Caki2 (cell line): ENCODE measurements at regions not wholly inside any gene's neighbourhood (a gene's known extent, or its start where the extent isn't known, plus 50 kb on each side); places are given as distances from the start of the nearest gene placed in this dataset.
"Not testable (repeated sequence)": the region's sequence is repeated elsewhere in the genome, so short reads cannot be mapped to it uniquely, and the experiment has no call there.

ENCODE experiments used
- DNase-seq: peaks from one replicate; pipeline ENCODE4 v3.0.0-alpha.2; 2015; ENCODE audit warnings: low read depth
- in situ Hi-C: cut with HindIII; loops from 2 replicates; pipeline ENCODE4 v1.10.0; 2016; ENCODE audit warnings: low sequenced_read_pairs, low pct_unique_long_range_greater_than_20kb, mixed read lengths

GRCh38 chr5:127206320-127207113 is 84.1 kb upstream of the MEGF10 start:
- DNase-seq = peak; percentile 84
- in situ Hi-C loops = no loop called here

GRCh38 chr5:127210042-127210441 is 80.6 kb upstream of the MEGF10 start:
- no peak for DNase-seq
- in situ Hi-C loops = no loop called here

- in situ Hi-C loops = no loop called here
- no peak for DNase-seq
Observed at GRCh38 chr5:127213231-127213630, 77.4 kb upstream of the MEGF10 start.

- in situ Hi-C loops = no loop called here
- no peak for DNase-seq
Observed at GRCh38 chr5:127216143-127216542, 74.5 kb upstream of the MEGF10 start.

GRCh38 chr5:127216898-127217675 is 73.5 kb upstream of the MEGF10 start:
- in situ Hi-C loops = no loop called here
- DNase-seq = peak; percentile 14

GRCh38 chr5:127221936-127222335 is 68.7 kb upstream of the MEGF10 start:
- in situ Hi-C loops, DNase-seq: not testable (repeated sequence)

- in situ Hi-C loops, DNase-seq: not testable (repeated sequence)
Observed at GRCh38 chr5:127222571-127223156, 67.9 kb upstream of the MEGF10 start.

GRCh38 chr5:127223256-127223974 is 67.2 kb upstream of the MEGF10 start:
- in situ Hi-C loops = no loop called here
- DNase-seq = no peak

- in situ Hi-C loops = no loop called here
- DNase-seq = no peak
Observed at GRCh38 chr5:127227881-127228280, 62.7 kb upstream of the MEGF10 start.

GRCh38 chr5:127228540-127229184 is 61.9 kb upstream of the MEGF10 start:
- no peak for DNase-seq
- in situ Hi-C loops = no loop called here

- no peak for DNase-seq
Observed at GRCh38 chr5:127229185-127229889, 61.3 kb upstream of the MEGF10 start.

GRCh38 chr5:127231118-127231517 is 59.5 kb upstream of the MEGF10 start:
- in situ Hi-C loops = no loop called here
- DNase-seq = no peak

More at GRCh38 chr5:127229185-127229889, 61.3 kb upstream of the MEGF10 start:
- in situ Hi-C loops = no loop called here

GRCh38 chr5:127233590-127233989 is 57.0 kb upstream of the MEGF10 start:
- no peak for DNase-seq
- in situ Hi-C loops = no loop called here

GRCh38 chr5:127235136-127235535 is 55.5 kb upstream of the MEGF10 start:
- in situ Hi-C loops = no loop called here
- DNase-seq = no peak

GRCh38 chr5:127236254-127236653 is 54.3 kb upstream of the MEGF10 start:
- in situ Hi-C loops = no loop called here
- DNase-seq = no peak
